HG03469 (cell line): ENCODE measurements at regions not wholly inside any gene's neighbourhood (a gene's known extent, or its start where the extent isn't known, plus 50 kb on each side); places are given as distances from the start of the nearest gene placed in this dataset.
"Not testable (repeated sequence)": the region's sequence is repeated elsewhere in the genome, so short reads cannot be mapped to it uniquely, and the experiment has no call there.

Source experiments
- ATAC-seq: cut with Tn5 transposase; IDR thresholded peaks from one replicate; pipeline ENCODE4 v1.9.1; 2021; ENCODE audit warnings: mild to moderate bottlenecking, moderate library complexity, moderate number of reproducible peaks; ENCODE audit not compliant: unreplicated experiment

GRCh38 chr2:14967729-14968128 is 335.2 kb downstream of the LRATD1 start:
- no peak for ATAC-seq

GRCh38 chr2:14975381-14975780 is 342.9 kb downstream of the LRATD1 start:
- no peak for ATAC-seq

GRCh38 chr2:14977021-14977420 is 344.5 kb downstream of the LRATD1 start:
- ATAC-seq: no peak

- ATAC-seq: no peak
Measured at GRCh38 chr2:14978845-14979244, 346.3 kb downstream of the LRATD1 start.

- no peak for ATAC-seq
Measured at GRCh38 chr2:14982790-14983189, 350.3 kb downstream of the LRATD1 start.

GRCh38 chr2:14988600-14988999 is 356.1 kb downstream of the LRATD1 start:
- no peak for ATAC-seq

GRCh38 chr2:14991723-14992122 is 359.2 kb downstream of the LRATD1 start:
- ATAC-seq: no peak

- no peak for ATAC-seq
Measured at GRCh38 chr2:14994721-14995120, 362.2 kb downstream of the LRATD1 start.

GRCh38 chr2:14996351-14997014 is 364.0 kb downstream of the LRATD1 start:
- ATAC-seq: no peak

GRCh38 chr2:14998546-14998945 is 366.0 kb downstream of the LRATD1 start:
- ATAC-seq: no peak

GRCh38 chr2:14999114-14999661 is 366.7 kb downstream of the LRATD1 start:
- no peak for ATAC-seq

GRCh38 chr2:15002519-15002918 is 370.0 kb downstream of the LRATD1 start:
- not testable (repeated sequence) for ATAC-seq

- ATAC-seq: peak; percentile 73
Measured at GRCh38 chr2:15006667-15007066, 374.1 kb downstream of the LRATD1 start.

GRCh38 chr2:15009681-15010080 is 377.2 kb downstream of the LRATD1 start:
- no peak for ATAC-seq

- no peak for ATAC-seq
Measured at GRCh38 chr2:15010346-15010745, 377.8 kb downstream of the LRATD1 start.

- no peak for ATAC-seq
Measured at GRCh38 chr2:15018814-15019213, 386.3 kb downstream of the LRATD1 start.

- ATAC-seq: no peak
Measured at GRCh38 chr2:15023221-15023620, 390.7 kb downstream of the LRATD1 start.

GRCh38 chr2:15028406-15028805 is 395.9 kb downstream of the LRATD1 start:
- no peak for ATAC-seq

GRCh38 chr2:15031745-15032240 is 399.3 kb downstream of the LRATD1 start:
- peak; percentile 96 for ATAC-seq

GRCh38 chr2:15034246-15034645 is 401.7 kb downstream of the LRATD1 start:
- ATAC-seq: no peak

GRCh38 chr2:15034860-15035259 is 402.3 kb downstream of the LRATD1 start:
- ATAC-seq: no peak
